Erythroblast (primary cell): ENCODE measurements at regions not wholly inside any gene's neighbourhood (a gene's known extent, or its start where the extent isn't known, plus 50 kb on each side); places are given as distances from the start of the nearest gene placed in this dataset.

ENCODE experiments used
- GATA1 ChIP-seq: IDR thresholded peaks from 2 replicates; pipeline ENCODE4 v1.6.1; 2011; ENCODE audit warnings: low read depth, mild to moderate bottlenecking, control low read depth, low read length, moderate library complexity
- POLR2A ChIP-seq: IDR thresholded peaks from 2 replicates; pipeline ENCODE4 v1.6.1; 2011; ENCODE audit warnings: mild to moderate bottlenecking, low read length

- no peak for TF ChIP-seq POLR2A
- no peak for TF ChIP-seq GATA1
Measured at GRCh38 chr9:109689701-109690100, 90.3 kb upstream of the PALM2AKAP2 start.
